Fibroblast of lung (primary cell): ENCODE measurements at regions not wholly inside any gene's neighbourhood (a gene's known extent, or its start where the extent isn't known, plus 50 kb on each side); places are given as distances from the start of the nearest gene placed in this dataset.

Experiments
- CTCF ChIP-seq, 2 donors: IDR thresholded peaks in 1 of 2; conservative IDR thresholded peaks in 1 of 2; 1 replicate in 1 of 2; 2 replicates in 1 of 2; pipeline ENCODE4 v1.5.1; 2011 to 2012; ENCODE audit warnings: low read length in 2 of 2, control low read depth in 1 of 2, inconsistent platforms in 1 of 2, low read depth in 1 of 2, mild to moderate bottlenecking in 1 of 2
- EZH2 ChIP-seq: IDR thresholded peaks from 2 replicates; pipeline ENCODE4 v1.5.1; 2012; ENCODE audit warnings: low read length, control low read depth, mild to moderate bottlenecking; ENCODE audit errors: missing control alignments

- TF ChIP-seq CTCF (conservative IDR thresholded peaks at IDR 0.05 in 1 of 2, IDR thresholded peaks at IDR 0.05 in 1 of 2; ENCODE audit: low read depth in 1 of 2, low read length in 2 of 2) (no peak), EZH2 (no peak)
Observed at GRCh38 chr6:9646342-9647070, 768.4 kb downstream of the TFAP2A start.
